GM23248 (cell line): ENCODE measurements at regions not wholly inside any gene's neighbourhood (a gene's known extent, or its start where the extent isn't known, plus 50 kb on each side); places are given as distances from the start of the nearest gene placed in this dataset.

Experiments used
- DNase-seq: peaks from one replicate; pipeline ENCODE4 v3.0.0-alpha.2; 2015
- H2AFZ ChIP-seq: fragments of 200-600 bp; sonication (generic); 2 replicates; pipeline ENCODE4 v1.6.1; 2016; ENCODE audit warnings: antibody characterized with exemption
- H3F3A ChIP-seq: fragments of 200-600 bp; sonication (generic); 2 replicates; pipeline ENCODE4 v1.6.1; 2016; ENCODE audit warnings: mild to moderate bottlenecking, antibody characterized with exemption, mixed run types; ENCODE audit not compliant: insufficient read depth
- H3K27ac ChIP-seq: fragments of 200-600 bp; sonication (generic); 2 replicates; pipeline ENCODE4 v1.5.1; 2016; ENCODE audit warnings: mild to moderate bottlenecking
- H3K27me3 ChIP-seq: fragments of 200-600 bp; sonication (generic); replicated peaks from 2 replicates; pipeline ENCODE4 v1.6.1; 2016; ENCODE audit warnings: mild to moderate bottlenecking; ENCODE audit not compliant: insufficient read depth
- H3K36me3 ChIP-seq: fragments of 200-600 bp; sonication (generic); 2 replicates; pipeline ENCODE4 v1.6.1; 2016; ENCODE audit warnings: low read depth, mild to moderate bottlenecking
- H3K4me1 ChIP-seq: fragments of 200-600 bp; sonication (generic); 2 replicates; pipeline ENCODE4 v1.6.1; 2016; ENCODE audit warnings: mild to moderate bottlenecking; ENCODE audit not compliant: insufficient read depth
- H3K4me2 ChIP-seq: fragments of 200-600 bp; sonication (generic); one replicate; pipeline ENCODE4 v1.6.1; 2016; ENCODE audit warnings: mild to moderate bottlenecking; ENCODE audit not compliant: unreplicated experiment
- H3K4me3 ChIP-seq: fragments of 200-600 bp; sonication (generic); 2 replicates; pipeline ENCODE4 v1.5.1; 2016; ENCODE audit warnings: mild to moderate bottlenecking
- H3K79me2 ChIP-seq: fragments of 200-600 bp; sonication (generic); 2 replicates; pipeline ENCODE4 v1.6.1; 2016; ENCODE audit warnings: mild to moderate bottlenecking; ENCODE audit not compliant: insufficient read depth
- H3K9ac ChIP-seq: fragments of 200-600 bp; sonication (generic); 2 replicates; pipeline ENCODE4 v1.6.1; 2016; ENCODE audit warnings: mild to moderate bottlenecking
- H3K9me2 ChIP-seq: fragments of 200-600 bp; sonication (generic); 2 replicates; pipeline ENCODE4 v1.6.1; 2016; ENCODE audit warnings: mixed run types, mild to moderate bottlenecking, moderate library complexity; ENCODE audit not compliant: insufficient read depth
- H3K9me3 ChIP-seq: fragments of 200-600 bp; sonication (generic); one replicate; pipeline ENCODE4 v1.6.1; 2017; ENCODE audit warnings: low read depth
- H4K20me1 ChIP-seq: fragments of 200-600 bp; sonication (generic); 2 replicates; pipeline ENCODE4 v1.6.0; 2016; ENCODE audit not compliant: insufficient read depth
- EZH2 ChIP-seq: fragments of 200-600 bp; sonication (generic); IDR thresholded peaks from 2 replicates; pipeline ENCODE4 v1.6.1; 2018; ENCODE audit warnings: antibody characterized with exemption, mild to moderate bottlenecking; ENCODE audit not compliant: insufficient read depth, poor library complexity, severe bottlenecking
- EZH2phosphoT487 ChIP-seq: fragments of 200-600 bp; sonication (generic); IDR thresholded peaks from 2 replicates; pipeline ENCODE4 v1.6.1; 2018; ENCODE audit warnings: antibody characterized with exemption, moderate library complexity, mild to moderate bottlenecking, low read depth; ENCODE audit not compliant: insufficient read depth
- WGBS, 2 experiments: methylation state at CpG; one replicate each; pipeline ENCODE4 v1.1.6; 2015 to 2017; ENCODE audit warnings: low lambda C conversion rate in 2 of 2, low coverage in 1 of 2; ENCODE audit errors: missing lambda C conversion rate in 2 of 2; 5-methylcytosine and 5-hydroxymethylcytosine counted together
- in situ Hi-C: fragments of 300-500 bp; cut with MboI; formaldehyde crosslinking; loops from 2 replicates; pipeline ENCODE4 v1.15.0; 2020

DNA sequence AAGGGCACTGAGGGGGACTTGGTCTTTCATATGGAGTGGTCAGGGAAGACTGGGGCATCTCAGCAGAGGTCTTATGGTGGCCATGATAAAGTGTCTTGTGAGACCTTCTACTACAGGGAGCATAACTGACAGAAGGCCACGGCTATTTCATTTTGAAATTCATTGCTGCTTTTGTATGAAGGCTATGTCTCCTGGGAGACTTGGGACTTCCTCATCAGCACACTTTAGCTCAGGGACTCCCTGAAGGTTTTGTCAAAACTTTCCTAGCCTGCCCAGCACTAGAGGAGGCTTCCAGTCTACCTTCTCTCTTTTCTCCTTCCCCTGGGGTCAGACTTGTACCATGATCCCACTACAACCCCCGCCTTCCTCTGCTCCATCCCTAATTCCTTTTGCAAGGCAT lies 77.2 kb upstream of the RASGRF1 start:
- Histone ChIP-seq H3K9me3 (no peaks in the 10 kb centered on the region), H3K79me2 (no peaks in the 10 kb centered on the region), H3K4me2 (no peak overlapping the region), H3K27me3 (peaks cover 13% of the 10 kb centered on the region; the same call in 1 of the 2 replicates), H3K4me3 (no peak overlapping the region), H3K27ac (no peak overlapping the region), H4K20me1 (no peaks in the 10 kb centered on the region), H2AFZ (no peak overlapping the region), H3K9me2 (no peaks in the 10 kb centered on the region), H3F3A (no peaks in the 10 kb centered on the region), H3K9ac (no peak overlapping the region), H3K4me1 (peaks cover 18% of the 10 kb centered on the region; the same call in 1 of the 2 replicates), H3K36me3 (no peaks in the 10 kb centered on the region)
- in situ Hi-C loops = no loop called here
- 65 to 69% methylated on average over 2 of the region's 2 CpGs for WGBS, 2 experiments
- TF ChIP-seq EZH2 (no peak), EZH2phosphoT487 (no peak)
- DNase-seq = no peak

DNA sequence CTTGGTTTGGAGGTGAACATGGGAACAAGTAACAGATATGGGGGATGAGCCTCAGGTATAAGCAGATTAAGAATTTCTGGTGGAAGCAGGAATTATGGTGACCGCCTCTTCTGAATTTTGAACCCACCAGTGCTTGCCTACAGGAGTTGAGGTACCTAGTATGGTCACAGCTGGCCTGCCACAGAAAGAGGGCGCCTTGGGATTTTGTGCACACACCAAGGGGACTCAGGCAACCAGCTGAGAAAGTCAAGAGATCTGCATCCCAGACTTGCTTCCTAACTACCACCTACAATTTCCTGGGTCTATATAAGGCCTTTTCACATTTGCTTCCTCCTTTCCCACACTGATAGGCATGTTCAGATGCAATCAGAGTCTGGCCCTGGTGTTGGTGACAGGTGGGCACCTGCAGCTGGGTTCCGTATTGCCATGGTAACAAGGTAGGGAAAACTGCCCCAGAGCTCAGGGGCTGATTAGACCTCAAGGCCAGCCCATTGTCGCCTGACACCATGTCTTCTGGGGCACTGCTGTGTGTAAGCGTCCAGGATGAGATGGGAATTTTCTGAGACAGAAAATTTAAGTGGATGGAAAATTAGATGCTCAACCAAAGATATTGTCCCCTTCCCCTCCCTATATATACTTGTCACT lies 75.9 kb upstream of the RASGRF1 start:
- H3K27ac ChIP-seq = no peak overlapping the region
- H3K27me3 ChIP-seq = peaks cover 12% of the 10 kb centered on the region; the same call in 1 of the 2 replicates
- H3K4me3 ChIP-seq = no peak overlapping the region
- no peaks in the 10 kb centered on the region for H3K9me2 ChIP-seq
- no peak overlapping the region for H2AFZ ChIP-seq
- H3K9ac ChIP-seq = no peak overlapping the region
- H3K4me1 ChIP-seq = peaks cover 18% of the 10 kb centered on the region; the same call in 1 of the 2 replicates
- no peak for DNase-seq
- TF ChIP-seq EZH2 (no peak), EZH2phosphoT487 (no peak)
- 40 to 55% methylated on average over 5 of the region's 5 CpGs for WGBS, 2 experiments
- H3K79me2 ChIP-seq = no peaks in the 10 kb centered on the region
- H4K20me1 ChIP-seq = no peaks in the 10 kb centered on the region
- in situ Hi-C loops = no loop called here
- H3K36me3 ChIP-seq = no peaks in the 10 kb centered on the region
- H3K9me3 ChIP-seq = no peaks in the 10 kb centered on the region
- no peaks in the 10 kb centered on the region for H3F3A ChIP-seq
- H3K4me2 ChIP-seq = no peak overlapping the region

DNA sequence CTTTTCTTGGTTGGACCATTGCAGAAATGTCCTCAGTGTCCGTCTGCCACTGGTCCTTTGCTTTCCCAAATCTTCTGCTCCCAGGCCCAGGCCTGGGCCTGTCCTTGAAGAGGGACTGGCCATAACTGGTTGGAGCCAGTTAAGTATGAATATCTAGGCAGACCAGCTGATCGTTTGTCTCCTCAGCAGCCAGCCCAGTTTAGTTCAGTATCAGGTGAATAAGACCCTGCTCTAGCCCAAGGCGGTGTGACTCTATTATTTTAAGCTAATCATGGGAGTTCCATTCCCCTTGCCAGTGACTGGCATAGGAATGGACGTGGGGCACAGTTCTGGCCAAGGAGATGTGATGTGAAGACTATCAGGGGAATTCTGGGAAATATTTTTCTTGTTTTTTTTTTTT lies 73.9 kb upstream of the RASGRF1 start:
- Histone ChIP-seq H3K79me2 (no peaks in the 10 kb centered on the region), H3K9me2 (no peaks in the 10 kb centered on the region), H3K9ac (no peak overlapping the region), H3K9me3 (no peaks in the 10 kb centered on the region), H3K4me2 (no peak overlapping the region), H4K20me1 (no peaks in the 10 kb centered on the region), H2AFZ (no peak overlapping the region), H3F3A (no peaks in the 10 kb centered on the region), H3K4me1 (peaks cover 4% of the 10 kb centered on the region; the same call in 1 of the 2 replicates), H3K4me3 (no peak overlapping the region), H3K27me3 (peaks cover 10% of the 10 kb centered on the region; the same call in 1 of the 2 replicates), H3K36me3 (no peaks in the 10 kb centered on the region), H3K27ac (no peak overlapping the region)
- TF ChIP-seq EZH2phosphoT487 (no peak), EZH2 (no peak)
- 45 to 49% methylated on average over 4 of the region's 4 CpGs for WGBS, 2 experiments
- in situ Hi-C loops = no loop called here
- no peak for DNase-seq

DNA sequence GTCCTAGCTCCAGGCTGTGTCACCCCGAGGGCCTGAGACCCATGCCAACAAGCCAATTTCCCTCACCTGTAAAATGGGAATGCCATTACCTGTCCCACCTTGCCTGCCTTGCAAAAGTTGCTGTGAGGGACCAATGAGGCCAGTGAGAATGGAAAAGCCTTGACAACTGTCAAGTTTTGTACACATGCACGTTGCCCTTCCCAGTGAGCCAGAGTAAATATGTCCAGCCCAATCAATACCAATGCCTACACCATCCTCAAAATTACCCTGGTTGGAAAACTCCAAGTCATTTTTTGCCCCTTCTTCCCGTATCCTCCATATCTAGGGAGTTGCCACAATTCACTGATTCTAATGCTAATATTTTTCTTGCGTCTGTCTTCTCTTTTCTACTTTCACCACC lies 73.5 kb upstream of the RASGRF1 start:
- 39 to 45% methylated on average over 4 of the region's 4 CpGs for WGBS, 2 experiments
- Histone ChIP-seq H3K4me1 (0 out of 2 replicates have a peak, but pooled peaks cover under 1% of the 10 kb centered on the region), H3K9ac (no peak overlapping the region), H3K9me3 (no peaks in the 10 kb centered on the region), H3K27me3 (peaks cover 10% of the 10 kb centered on the region; the same call in 1 of the 2 replicates), H3K4me3 (no peak overlapping the region), H3K79me2 (no peaks in the 10 kb centered on the region), H2AFZ (no peak overlapping the region), H3F3A (no peaks in the 10 kb centered on the region), H3K27ac (no peak overlapping the region), H3K4me2 (no peak overlapping the region), H3K9me2 (no peaks in the 10 kb centered on the region), H3K36me3 (no peaks in the 10 kb centered on the region), H4K20me1 (no peaks in the 10 kb centered on the region)
- in situ Hi-C loops = no loop called here
- no peak for TF ChIP-seq EZH2
- TF ChIP-seq EZH2phosphoT487 = no peak
- no peak for DNase-seq

DNA sequence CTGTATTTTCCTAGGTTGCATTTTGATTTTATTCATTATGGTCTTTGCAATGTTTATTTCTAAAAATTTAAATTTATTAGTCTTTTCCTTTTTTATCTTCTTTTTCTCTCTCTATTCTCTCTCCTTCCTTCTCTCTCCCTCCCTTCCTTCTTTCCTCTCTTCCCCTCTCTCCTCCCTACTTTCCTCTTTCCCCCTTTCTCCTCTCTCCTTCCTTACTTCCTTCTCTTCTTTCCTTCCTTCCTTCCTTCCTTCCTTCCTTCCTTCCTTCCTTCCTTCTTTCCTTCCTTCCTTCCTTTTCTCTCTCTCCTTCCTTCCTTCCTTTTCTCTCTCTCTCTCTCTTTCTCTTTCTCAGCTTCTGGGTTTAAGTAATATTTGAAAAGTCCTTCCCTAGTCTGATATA lies 72.8 kb upstream of the RASGRF1 start:
- H3K79me2 ChIP-seq = no peaks in the 10 kb centered on the region
- H3F3A ChIP-seq = no peaks in the 10 kb centered on the region
- in situ Hi-C loops = no loop called here
- H3K27ac ChIP-seq = no peak overlapping the region
- H3K4me2 ChIP-seq = no peak overlapping the region
- peaks cover 10% of the 10 kb centered on the region; the same call in 1 of the 2 replicates for H3K27me3 ChIP-seq
- no peak overlapping the region for H3K4me3 ChIP-seq
- no peak overlapping the region for H3K9ac ChIP-seq
- no peak for TF ChIP-seq EZH2phosphoT487
- TF ChIP-seq EZH2 = no peak
- H3K9me3 ChIP-seq = no peaks in the 10 kb centered on the region
- H3K9me2 ChIP-seq = no peaks in the 10 kb centered on the region
- H2AFZ ChIP-seq = no peak overlapping the region
- H3K4me1 ChIP-seq = no peaks in the 10 kb centered on the region
- no peaks in the 10 kb centered on the region for H4K20me1 ChIP-seq
- H3K36me3 ChIP-seq = no peaks in the 10 kb centered on the region
- no peak for DNase-seq
